NAMALWA (cell line): ENCODE measurements at regions not wholly inside any gene's neighbourhood (a gene's known extent, or its start where the extent isn't known, plus 50 kb on each side); places are given as distances from the start of the nearest gene placed in this dataset.
"Not testable (repeated sequence)": the region's sequence is repeated elsewhere in the genome, so short reads cannot be mapped to it uniquely, and the experiment has no call there.

ENCODE experiments used
- DNase-seq: peaks from one replicate; pipeline ENCODE4 v3.0.0-alpha.2; 2015; ENCODE audit warnings: low spot score

DNA sequence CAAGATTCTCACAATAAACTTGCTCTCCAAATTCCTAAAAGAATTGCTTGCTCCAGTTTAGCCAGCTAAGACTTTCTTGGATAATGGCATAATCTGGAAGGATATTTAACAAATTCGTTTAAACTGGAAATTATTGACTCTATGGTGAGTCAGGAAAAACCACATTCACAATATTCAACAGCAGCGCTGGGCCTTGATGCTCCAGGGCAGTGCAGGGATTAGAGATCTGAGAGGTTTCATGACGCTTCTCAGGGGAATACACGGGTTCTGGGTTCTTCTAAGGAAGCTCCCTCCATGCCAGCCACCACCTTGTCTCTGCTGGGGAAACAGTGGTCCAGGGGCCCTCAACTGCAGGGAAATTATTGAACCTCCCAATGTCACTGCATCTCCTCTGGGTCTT lies 123.3 kb upstream of the FAM20C start:
- DNase-seq, result not testable (repeated sequence)

DNA sequence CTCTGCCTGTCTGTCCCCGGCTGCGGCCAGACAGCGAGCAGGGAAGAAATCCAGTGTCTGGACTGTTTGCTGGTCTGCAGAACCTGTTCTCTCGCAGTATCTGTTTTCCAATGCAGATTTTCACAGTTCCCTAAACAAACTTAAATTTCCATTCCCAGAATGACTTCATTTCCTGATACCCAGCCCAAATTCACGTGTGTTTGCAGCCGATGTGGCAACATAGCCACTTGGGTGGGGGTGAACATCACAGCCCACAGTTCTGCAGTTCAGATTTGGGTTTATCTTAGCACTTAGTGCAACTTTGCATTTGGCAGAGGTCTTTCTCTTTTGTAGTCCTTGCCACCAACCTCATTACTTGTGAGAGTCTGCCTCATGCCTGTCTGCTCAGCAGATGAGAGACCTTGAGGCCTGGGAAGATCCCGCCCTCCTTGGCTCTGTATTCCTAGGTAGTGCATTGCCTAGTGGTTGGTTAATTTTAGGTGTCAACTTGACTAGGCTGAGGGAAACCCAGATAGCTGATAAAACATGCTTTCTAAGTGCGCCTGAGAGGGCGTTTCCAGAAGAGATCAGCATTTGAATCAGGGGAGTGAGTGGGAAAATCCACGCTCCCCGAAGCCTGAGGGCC lies 122.8 kb upstream of the FAM20C start:
- not testable (repeated sequence) for DNase-seq

GRCh38 chr7:70207-70606 lies 122.2 kb upstream of the FAM20C start:
- DNase-seq, result not testable (repeated sequence)

GRCh38 chr7:70989-71388 lies 121.4 kb upstream of the FAM20C start:
- not testable (repeated sequence) for DNase-seq

DNA sequence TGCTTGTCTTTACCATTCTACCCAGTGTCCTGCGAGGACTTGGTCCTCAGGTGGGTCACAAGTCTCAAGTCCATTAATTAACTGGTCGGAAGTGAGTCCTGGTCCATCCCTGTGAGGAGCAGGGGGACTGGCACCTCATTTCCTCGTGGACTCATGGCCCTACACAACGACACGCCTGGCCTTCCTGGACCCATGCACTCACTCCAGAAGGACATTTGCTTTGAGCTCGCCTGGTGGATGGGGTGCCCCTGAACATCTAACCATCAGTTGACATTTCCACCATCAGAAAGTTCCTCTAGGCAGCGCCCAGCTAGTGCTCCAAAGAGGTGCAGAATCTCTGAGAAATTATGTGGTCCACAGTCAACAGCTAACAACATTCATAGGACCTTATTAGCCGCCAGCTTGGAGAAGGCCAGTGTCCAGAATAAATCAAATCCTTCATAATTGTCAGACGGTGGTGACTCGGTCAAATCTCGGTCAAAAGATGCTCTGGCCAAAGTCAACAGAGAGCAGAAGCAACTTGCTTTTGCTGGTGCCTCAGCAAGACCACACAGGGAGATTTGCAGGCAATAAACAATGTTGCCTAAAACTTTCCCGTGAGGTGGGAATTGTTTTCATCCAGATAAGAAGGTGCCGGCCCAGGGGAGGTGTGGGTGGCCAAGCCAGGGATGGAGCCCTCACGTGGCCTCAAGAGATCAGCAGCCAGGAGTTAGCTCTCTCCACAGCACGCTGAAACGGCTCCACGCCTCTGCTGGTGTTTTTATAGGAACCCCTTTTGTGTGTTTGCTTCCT lies 119.9 kb upstream of the FAM20C start:
- not testable (repeated sequence) for DNase-seq

GRCh38 chr7:73058-73331 lies 119.4 kb upstream of the FAM20C start:
- DNase-seq, result not testable (repeated sequence)

- not testable (repeated sequence) for DNase-seq
These were observed 118.3 kb upstream of the FAM20C start for GRCh38 chr7:74008-74540.

DNA sequence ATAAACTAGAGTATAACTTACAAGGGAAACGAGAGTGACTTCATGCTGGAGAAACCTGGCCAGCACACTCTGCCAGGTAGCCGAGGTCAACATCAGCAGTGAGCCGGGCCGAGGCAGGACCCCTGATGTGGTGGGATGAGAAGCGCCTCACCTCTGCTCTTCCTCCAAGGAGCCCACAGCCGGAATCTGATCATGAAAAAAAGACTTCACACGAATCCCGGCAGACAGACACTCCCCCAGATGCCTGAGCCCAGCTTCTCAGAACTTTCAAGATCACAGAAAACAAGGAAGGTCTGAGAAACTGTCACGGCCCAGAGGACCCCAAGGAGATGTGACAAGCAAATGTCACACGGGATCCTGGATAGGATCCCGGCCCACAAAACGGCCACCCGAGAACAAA lies 116.9 kb upstream of the FAM20C start:
- not testable (repeated sequence) for DNase-seq

GRCh38 chr7:76202-76601 lies 116.2 kb upstream of the FAM20C start:
- DNase-seq, result not testable (repeated sequence)

GRCh38 chr7:76829-77395 lies 115.5 kb upstream of the FAM20C start:
- not testable (repeated sequence) for DNase-seq

DNA sequence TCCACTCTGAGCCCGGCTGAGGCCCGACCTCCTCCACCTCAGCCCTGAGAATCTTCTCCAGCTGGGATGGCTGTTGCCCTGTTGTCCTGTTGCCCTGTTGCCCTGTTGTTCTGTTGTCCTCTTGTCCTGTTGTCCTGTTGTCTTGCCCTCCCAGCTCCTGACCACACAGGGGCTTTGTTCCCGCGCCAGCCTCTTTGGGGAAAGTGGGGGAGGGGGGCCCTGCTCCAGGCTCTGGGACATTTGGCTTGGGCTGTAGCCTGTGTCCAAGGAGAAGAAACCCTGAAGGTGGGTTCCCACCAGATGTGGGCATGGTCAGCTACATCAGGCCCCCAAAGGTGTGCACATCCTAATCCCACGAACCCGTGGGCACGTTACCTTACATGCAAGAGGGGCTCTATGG lies 113.5 kb upstream of the FAM20C start:
- not testable (repeated sequence) for DNase-seq

GRCh38 chr7:79400-80055 lies 112.8 kb upstream of the FAM20C start:
- DNase-seq, result not testable (repeated sequence)

- no peak for DNase-seq
These were observed 111.9 kb upstream of the FAM20C start for GRCh38 chr7:80259-81067.

DNA sequence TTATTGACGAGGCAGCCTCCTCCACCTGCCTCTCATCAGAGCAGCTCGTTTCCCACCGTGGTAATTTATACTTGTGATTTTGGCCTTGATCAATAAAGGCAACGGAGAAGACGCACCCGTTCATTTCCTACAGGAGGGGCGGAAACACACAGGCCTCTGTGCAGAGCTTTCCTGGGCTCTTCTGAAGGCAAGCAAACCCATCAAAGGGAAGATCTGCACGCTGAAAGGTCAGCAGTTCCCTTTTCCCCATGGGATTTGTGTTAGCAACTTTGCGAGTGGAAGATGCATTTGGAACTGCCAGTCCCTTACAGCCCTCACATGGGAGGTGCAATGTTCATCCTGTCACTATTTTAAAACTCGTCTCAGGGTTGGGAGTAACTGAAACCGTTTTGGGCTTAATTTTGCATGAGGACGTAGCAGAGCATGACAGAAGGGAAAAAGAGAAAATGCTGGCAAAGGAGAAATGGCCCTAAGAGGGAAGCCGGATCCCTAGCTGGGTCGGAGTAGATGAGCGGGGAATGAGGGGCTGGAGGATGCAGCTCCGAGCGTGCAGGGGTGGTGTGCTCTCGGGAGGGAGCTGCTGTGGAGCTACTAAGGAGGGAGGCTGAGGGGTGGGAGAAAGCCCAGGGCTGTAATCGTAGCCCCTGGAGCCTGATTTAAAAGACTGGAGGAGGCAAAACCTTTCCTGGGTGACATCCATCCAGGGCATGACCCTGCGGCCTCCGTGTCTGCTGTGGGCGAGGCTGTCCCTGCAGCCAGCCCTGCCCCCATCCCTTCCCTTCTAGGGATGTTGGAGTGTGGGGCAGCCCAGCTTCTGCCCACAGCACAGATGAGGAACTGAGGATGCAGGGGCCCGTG lies 111.1 kb upstream of the FAM20C start:
- DNase-seq, result no peak

DNA sequence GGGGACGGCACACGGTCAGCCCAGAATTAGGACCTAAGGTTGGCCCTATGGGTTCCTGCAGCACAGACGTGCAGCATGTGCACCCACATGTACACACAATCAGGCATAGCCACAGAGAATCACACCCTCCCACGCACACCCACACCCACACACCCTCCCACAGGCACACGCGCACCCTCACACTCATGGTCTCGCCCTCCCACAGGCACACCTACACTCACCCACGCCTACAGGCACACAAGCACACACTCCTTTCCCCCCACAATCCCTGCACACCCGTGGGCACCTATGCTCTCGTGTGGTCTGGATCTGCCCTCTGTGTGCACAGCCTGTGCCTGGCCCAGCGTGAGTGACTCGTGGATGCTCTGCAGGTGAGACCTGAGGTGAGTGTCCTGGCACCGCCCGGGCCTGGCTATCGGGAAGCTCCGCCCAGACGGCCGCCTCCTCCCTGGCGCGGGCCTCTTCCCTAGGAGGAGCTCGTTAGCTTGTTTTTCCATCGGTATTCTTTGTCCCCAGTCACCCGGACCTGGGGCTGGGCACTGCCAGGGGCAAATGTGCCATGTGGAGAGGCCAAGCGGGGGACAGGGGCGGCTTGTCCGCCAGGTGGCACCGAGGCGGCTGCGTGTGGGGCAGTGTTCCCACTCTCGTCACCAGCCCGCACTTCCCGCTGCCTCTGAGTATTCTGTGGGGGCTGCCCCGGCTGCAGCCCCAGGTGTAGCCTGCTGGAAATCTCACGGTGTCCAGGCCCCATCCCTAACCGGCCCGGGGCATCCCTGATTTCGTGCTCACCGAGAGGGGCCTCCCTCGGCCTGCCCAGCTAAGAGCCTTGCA lies 110.2 kb upstream of the FAM20C start:
- DNase-seq, result no peak

DNA sequence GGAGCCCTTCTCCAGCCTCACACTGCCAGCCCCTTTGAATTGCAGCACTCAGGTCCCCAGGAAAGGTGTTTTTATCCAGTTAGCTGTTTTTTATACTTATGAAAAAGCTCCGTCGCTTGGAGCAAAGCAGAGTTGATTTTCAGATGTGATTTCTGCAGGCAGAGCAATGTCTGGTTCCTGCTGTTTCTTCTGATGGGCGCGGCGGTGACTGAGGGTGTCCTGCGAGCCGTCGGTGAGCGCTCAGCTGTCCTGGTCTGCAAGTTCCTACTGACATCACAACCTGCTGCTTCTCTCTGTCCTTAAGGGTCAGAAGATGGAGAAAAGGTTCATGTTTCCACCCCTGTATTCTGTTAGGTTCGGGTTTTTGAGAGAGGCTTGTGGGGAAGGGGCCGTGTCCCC lies 109.6 kb upstream of the FAM20C start:
- DNase-seq, result no peak

GRCh38 chr7:83441-83840 lies 108.9 kb upstream of the FAM20C start:
- no peak for DNase-seq

GRCh38 chr7:83861-84632 lies 108.3 kb upstream of the FAM20C start:
- DNase-seq, result no peak

GRCh38 chr7:84633-85020 lies 107.7 kb upstream of the FAM20C start:
- no peak for DNase-seq
